Esophagus muscularis mucosa (tissue), 4 donors: ENCODE measurements at regions not wholly inside any gene's neighbourhood (a gene's known extent, or its start where the extent isn't known, plus 50 kb on each side); places are given as distances from the start of the nearest gene placed in this dataset.

Source experiments
- DNase-seq: peaks from one replicate; pipeline ENCODE4 v3.0.0-alpha.2; 2017; ENCODE audit errors: extremely low spot score
- H3K27ac ChIP-seq, 4 donors: fragments of 200-600 bp; sonication (generic); replicated peaks in 1 of 4; 1 replicate in 3 of 4; 2 replicates in 1 of 4; pipeline ENCODE4 v1.5.1; 2016 to 2019; ENCODE audit warnings: mild to moderate bottlenecking in 1 of 4
- H3K27me3 ChIP-seq, 4 donors: fragments of 200-600 bp; sonication (generic); one replicate each; pipeline versions ENCODE4 v1.5.1 to v1.6.0; 2016 to 2019
- H3K36me3 ChIP-seq, 4 donors: fragments of 200-600 bp; sonication (generic); one replicate each; pipeline ENCODE4 v1.5.1; 2016 to 2019
- H3K4me1 ChIP-seq, 4 donors: fragments of 200-600 bp; sonication (generic); one replicate each; pipeline ENCODE4 v1.5.1; 2016 to 2019
- H3K4me3 ChIP-seq, 4 donors: fragments of 200-600 bp; sonication (generic); 1 replicate in 2 of 4; 2 replicates in 2 of 4; pipeline ENCODE4 v1.5.1; 2016 to 2019; ENCODE audit warnings: mild to moderate bottlenecking in 4 of 4, moderate library complexity in 1 of 4
- H3K9me3 ChIP-seq, 4 donors: fragments of 200-600 bp; sonication (generic); 1 replicate in 3 of 4; 2 replicates in 1 of 4; pipeline ENCODE4 v1.5.1; 2016 to 2019
- CTCF ChIP-seq, 3 experiments: fragments of 200-600 bp in 2 of 3; fragments of 450-650 bp in 1 of 3; sonication (generic) in 2 of 3; IDR thresholded peaks; one replicate each; pipeline ENCODE4 v1.5.1; 2017 to 2019; ENCODE audit warnings: antibody characterized with exemption in 3 of 3, mild to moderate bottlenecking in 2 of 3, moderate library complexity in 1 of 3
- EP300 ChIP-seq: sonication (generic); formaldehyde crosslinking; IDR thresholded peaks from one replicate; pipeline ENCODE4 v1.6.1; 2017; ENCODE audit warnings: antibody characterized with exemption
- POLR2A ChIP-seq: fragments of 450-650 bp; IDR thresholded peaks from one replicate; pipeline ENCODE4 v1.6.1; 2017; ENCODE audit warnings: antibody characterized with exemption, moderate library complexity, mild to moderate bottlenecking, low read depth
- POLR2AphosphoS5 ChIP-seq, 2 donors: sonication (generic); formaldehyde crosslinking; IDR thresholded peaks; one replicate each; pipeline ENCODE4 v1.6.1; 2017; ENCODE audit warnings: antibody characterized with exemption in 2 of 2
- WGBS: methylation state at CpG from one replicate; pipeline ENCODE4 v1.1.5; 2018; 5-methylcytosine and 5-hydroxymethylcytosine counted together
- intact Hi-C: fragments of 100-400 bp; cut with DNase I; formaldehyde crosslinking; loops from one replicate; pipeline ENCODE4 v1.15.1; 2023

- no peak for DNase-seq
- TF ChIP-seq POLR2A, result no peak
- no peak for TF ChIP-seq POLR2AphosphoS5 (IDR thresholded peaks at IDR 0.05)
- TF ChIP-seq CTCF (IDR thresholded peaks at IDR 0.05), result no peak
- no peak for TF ChIP-seq EP300
- Histone ChIP-seq H3K27ac (no peak overlapping the region), H3K4me3 (no peak overlapping the region), H3K36me3 (no peaks in the 10 kb centered on the region), H3K27me3 (no peaks in the 10 kb centered on the region), H3K9me3 (peaks cover 0 to 3% (median 0%) of the 10 kb centered on the region in 4 donors), H3K4me1 (no peaks in the 10 kb centered on the region)
- 79% methylated on average over 3 of the region's 3 CpGs for WGBS
- intact Hi-C loops, result no loop called here
Observed at GRCh38 chr6:66638518-66638917, 931.5 kb upstream of the EYS start.

GRCh38 chr6:66638099-66638498, 931.1 kb upstream of the EYS start:
- 89% methylated on average over 5 of the region's 5 CpGs for WGBS
- Histone ChIP-seq H3K4me3 (no peak overlapping the region), H3K27me3 (no peaks in the 10 kb centered on the region), H3K4me1 (no peaks in the 10 kb centered on the region), H3K36me3 (no peaks in the 10 kb centered on the region), H3K9me3 (peaks cover 0 to 3% (median 0%) of the 10 kb centered on the region in 4 donors), H3K27ac (no peak overlapping the region)
- intact Hi-C loops, result no loop called here
- TF ChIP-seq POLR2AphosphoS5 (IDR thresholded peaks at IDR 0.05) (no peak), POLR2A (no peak), CTCF (IDR thresholded peaks at IDR 0.05) (no peak), EP300 (no peak)
- DNase-seq, result no peak

- no peak for DNase-seq
- Histone ChIP-seq H3K36me3 (no peaks in the 10 kb centered on the region), H3K27me3 (no peaks in the 10 kb centered on the region), H3K4me1 (no peaks in the 10 kb centered on the region), H3K27ac (no peak overlapping the region), H3K9me3 (no peaks in the 10 kb centered on the region), H3K4me3 (no peak overlapping the region)
- intact Hi-C loops, result no loop called here
- TF ChIP-seq POLR2A (no peak), EP300 (no peak)
Observed at GRCh38 chr6:66628917-66629316, 921.9 kb upstream of the EYS start.

- intact Hi-C loops, result no loop called here
- TF ChIP-seq POLR2AphosphoS5 (IDR thresholded peaks at IDR 0.05) (no peak), POLR2A (no peak), EP300 (no peak), CTCF (IDR thresholded peaks at IDR 0.05) (no peak)
- Histone ChIP-seq H3K4me1 (no peaks in the 10 kb centered on the region), H3K9me3 (no peaks in the 10 kb centered on the region), H3K36me3 (no peaks in the 10 kb centered on the region), H3K27me3 (no peaks in the 10 kb centered on the region), H3K4me3 (no peak overlapping the region), H3K27ac (no peak overlapping the region)
- WGBS, result 92% methylated on average over 1 of the region's 1 CpG
- no peak for DNase-seq
Observed at GRCh38 chr6:66623050-66623449, 916.0 kb upstream of the EYS start.

- no peaks in the 10 kb centered on the region for H3K9me3 ChIP-seq
- H3K4me3 ChIP-seq, result no peak overlapping the region
- no peak overlapping the region for H3K27ac ChIP-seq
- no peaks in the 10 kb centered on the region for H3K4me1 ChIP-seq
- WGBS, result 90% methylated on average over 1 of the region's 1 CpG
- no peaks in the 10 kb centered on the region for H3K27me3 ChIP-seq
- intact Hi-C loops, result no loop called here
- no peak for DNase-seq
- H3K36me3 ChIP-seq, result no peaks in the 10 kb centered on the region
- TF ChIP-seq POLR2AphosphoS5 (IDR thresholded peaks at IDR 0.05) (no peak), CTCF (IDR thresholded peaks at IDR 0.05) (no peak), EP300 (no peak), POLR2A (no peak)
Observed at GRCh38 chr6:66605971-66606370, 898.9 kb upstream of the EYS start.
